ENCODE measurements at regions not wholly inside any gene's neighbourhood (a gene's known extent, or its start where the extent isn't known, plus 50 kb on each side); places are given as distances from the start of the nearest gene placed in this dataset.
"Not testable (repeated sequence)": the region's sequence is repeated elsewhere in the genome, so short reads cannot be mapped to it uniquely, and the experiment has no call there.

DNA sequence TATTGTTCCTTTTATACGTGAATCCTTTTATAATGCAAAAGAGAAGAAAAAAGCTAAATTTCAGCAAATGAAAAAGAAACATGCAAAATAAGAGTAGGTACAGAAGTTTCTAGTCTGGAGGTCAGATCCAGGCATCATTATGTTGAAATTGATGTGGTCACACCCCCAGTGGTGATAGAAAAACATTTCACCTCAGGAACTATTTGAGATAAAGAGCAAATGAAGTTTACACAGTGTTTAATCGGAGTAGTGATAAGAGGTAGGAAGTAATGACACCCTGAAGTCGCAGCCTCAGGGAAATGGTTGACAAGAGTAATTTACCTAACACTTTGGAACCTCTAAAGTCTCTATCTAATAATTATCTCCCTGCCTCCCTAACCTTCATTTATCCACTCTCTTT, 536.0 kb upstream of the STEAP1 start:
- DNase-seq (ENCODE audit: low read depth), result no peak

DNA sequence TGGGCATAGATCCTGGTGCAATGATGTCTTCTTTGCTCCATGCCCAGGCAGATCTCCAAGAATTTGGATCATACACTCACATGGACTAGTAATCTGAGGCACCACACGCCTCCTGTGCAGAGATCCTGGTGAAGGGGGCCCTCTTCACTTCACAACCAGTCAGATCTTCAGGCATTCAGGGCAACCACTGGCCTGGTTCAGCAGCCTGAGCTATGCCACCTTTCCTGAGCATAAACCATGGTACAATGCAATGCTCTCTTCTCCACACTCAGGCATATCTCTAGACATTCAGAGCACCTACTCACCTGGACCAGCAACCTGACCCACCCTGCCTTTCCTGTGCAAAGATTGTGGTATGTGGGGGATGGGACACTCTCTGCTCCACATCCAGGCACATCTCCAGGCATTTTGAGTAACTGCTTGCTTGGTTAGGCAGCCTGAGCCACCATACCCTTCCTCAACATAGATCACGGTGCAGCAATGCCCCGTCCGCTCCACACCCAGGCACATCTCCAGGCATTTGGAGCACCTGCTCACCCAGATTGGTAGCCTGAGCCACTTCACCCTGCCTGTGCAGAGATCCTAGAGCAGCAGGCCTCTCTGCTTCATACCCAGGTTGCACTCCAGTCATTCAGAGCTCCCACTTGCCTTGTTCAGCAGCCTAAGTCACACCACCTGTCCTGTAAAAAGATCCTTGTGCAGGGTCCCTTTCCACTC, 532.2 kb upstream of the STEAP1 start:
- no peak for DNase-seq (ENCODE audit: low read depth)

DNA sequence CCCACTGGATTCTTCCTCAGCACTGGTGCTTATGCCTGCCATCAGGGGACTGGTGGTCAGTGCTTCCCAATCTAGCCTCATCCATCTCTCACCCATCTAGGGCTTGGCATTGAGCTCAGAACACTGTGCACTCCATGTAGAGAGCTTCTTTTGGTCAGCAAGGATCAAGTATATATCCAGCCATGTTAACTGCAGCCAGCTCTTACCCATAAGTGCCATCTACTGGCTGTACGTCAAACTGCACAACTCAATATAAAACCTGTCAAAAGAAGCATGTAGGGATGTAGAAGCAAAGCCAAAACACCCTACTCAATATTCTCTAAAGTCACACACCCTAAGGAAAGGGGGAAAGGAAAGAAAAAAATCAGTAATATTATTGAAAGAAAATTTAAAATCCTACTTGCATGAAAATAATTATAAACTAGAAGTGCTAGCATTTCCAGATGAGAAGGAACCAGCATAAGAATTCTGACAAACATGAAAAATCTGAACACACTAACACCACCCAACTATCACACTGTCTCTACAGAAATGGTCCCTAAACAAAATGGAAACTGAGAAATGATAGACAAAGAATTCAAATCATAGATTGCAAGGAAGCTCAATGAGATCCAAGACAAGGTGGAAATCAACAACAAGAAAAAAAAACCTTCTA, 531.1 kb upstream of the STEAP1 start:
- peak; percentile 13 for DNase-seq (ENCODE audit: low read depth)

DNA sequence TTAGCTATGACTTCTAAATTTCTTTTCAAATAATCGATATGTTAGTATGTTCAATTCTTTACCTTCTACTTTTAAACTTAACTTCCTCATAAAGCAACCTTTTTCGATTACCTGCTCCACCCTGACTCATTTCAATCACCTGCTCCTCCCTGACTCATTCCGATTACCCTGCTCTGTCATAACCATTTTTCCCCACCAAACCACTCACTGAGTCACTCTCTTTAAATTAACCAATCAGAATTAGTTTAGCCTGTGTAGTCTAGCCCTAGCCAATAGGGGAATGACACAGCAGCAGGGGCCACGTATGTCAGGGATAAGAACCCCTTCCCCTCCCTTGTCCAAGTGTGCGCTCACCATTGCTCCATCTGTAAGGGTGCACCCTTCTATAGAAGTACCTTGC, 530.1 kb upstream of the STEAP1 start:
- not testable (repeated sequence) for DNase-seq (ENCODE audit: low read depth)

DNA sequence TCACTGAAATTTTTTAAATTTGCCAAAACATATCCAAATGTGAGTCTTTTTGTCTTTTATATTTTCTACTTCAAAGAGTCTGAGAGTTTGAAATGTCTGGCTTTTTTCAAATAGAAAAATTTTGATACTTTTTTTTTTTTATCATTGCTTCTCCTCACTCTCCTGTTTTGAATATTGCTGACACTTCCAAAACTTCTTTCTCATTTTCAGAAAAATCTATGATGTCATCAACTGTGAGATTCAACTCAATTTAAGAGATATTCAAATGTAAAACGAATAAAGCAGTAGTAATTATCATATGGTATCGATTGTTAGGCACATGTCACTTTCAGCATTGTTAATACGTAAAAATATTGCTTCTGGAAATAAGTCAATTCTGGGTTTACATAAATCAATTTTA, 505.8 kb upstream of the STEAP1 start:
- no peak for DNase-seq (ENCODE audit: low read depth)

DNA sequence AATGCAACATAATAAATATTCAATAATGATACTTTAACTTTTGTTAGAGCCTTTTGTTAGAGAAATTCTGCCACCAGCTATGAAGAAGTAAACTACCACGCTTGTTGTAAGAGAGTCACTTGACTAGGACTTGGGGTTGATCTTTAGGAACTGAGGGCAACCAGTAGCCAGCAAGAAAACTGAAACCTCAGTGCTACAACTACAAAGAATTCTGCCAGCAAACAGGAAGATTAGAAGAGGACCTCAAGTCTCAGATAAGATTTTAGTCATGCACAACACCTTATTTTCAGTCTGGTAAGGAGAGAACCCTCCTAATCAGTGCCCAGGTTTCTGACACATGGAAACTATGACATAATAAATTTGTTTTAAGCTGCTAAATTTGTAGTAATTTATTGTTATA, 498.3 kb upstream of the STEAP1 start:
- DNase-seq (ENCODE audit: low read depth), result no peak

DNA sequence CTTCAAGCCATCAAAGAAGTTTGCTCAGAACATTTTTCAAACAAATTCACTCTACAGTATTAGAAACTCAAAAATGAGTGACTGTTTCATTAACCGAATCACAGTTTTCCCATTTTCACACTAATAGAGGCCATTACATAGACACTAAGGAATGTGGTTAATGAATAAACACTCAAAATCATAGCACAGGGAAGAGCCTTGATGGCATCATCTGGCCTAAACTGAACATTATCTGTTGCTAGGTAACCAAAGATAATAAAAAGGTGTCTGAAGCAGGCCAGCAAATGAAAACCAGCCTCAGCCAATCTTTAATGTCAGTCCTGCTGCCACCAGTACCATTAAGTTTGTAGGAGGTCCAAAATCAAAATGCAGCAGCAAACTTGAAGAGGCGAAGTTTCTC, 492.4 kb upstream of the STEAP1 start:
- DNase-seq (ENCODE audit: low read depth), result no peak

DNA sequence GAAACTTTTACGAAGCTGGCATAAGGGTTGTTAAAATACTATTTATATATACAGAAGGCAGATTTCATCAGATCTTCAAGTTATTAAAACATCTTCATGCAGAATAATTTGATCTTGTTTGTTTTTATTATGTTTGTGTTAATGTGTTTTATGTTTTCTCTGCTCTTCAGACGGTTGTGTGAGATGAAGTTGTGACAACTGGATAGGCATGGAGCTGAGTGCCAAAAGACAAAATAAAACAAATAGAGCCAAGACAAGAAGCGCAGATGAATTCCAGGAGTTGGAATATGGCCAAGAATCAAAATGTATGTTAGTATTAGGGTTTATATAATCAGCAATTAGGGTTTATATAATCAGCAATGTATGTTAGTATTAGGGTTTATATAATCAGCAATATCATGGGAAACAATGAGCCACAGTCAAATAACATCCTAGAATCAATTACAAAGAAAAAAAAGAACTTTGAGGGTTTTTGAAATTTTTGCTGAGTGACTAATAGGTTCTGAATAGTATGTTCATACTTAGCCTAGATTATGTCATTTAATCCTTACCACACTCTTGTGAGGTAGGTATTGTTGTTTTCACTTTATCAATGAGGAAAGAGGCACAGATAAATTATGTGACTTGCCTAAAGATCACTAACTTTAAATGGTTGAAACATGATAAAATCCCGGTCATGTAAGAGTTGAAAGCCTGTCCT, 488.0 kb upstream of the STEAP1 start:
- DNase-seq (ENCODE audit: low read depth), result no peak

DNA sequence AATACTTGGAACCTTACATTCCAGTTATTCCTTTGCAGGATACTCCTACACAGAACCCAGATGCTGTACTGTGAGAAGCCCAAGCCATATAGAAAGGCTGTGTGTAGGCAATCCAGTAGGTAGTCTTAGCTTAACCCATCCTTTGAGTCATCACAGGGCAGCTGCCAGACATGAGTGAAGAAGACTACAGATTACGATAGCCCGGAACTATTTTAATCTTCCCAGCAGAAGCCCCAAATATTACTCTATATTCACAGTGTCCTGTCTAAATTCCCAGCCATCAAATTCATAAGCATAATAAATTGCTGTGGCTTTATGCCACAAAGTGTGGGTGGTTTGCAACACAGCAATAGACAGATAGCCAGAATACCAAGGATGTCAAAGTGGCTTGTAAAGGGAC, 474.1 kb upstream of the STEAP1 start:
- DNase-seq (ENCODE audit: low read depth), result no peak

DNA sequence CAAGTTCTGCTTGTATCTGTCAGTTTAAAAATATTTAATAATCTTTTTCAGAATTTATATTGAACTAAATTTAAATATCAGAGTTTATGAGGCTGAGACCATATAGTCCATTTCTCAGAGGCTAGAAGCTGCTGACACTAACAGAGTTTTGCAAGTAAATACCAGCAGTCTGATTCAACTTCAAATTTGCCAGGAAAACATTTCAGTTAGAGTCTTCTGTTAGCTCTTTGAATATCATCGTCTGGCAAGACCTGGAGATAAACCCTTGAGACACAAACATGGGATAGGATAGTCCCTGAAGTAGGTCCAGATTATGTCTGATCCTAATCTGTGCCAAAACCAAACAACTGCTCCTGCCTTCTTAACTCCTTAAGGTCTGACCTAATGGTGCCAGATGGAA, 472.8 kb upstream of the STEAP1 start:
- no peak for DNase-seq (ENCODE audit: low read depth)

DNA sequence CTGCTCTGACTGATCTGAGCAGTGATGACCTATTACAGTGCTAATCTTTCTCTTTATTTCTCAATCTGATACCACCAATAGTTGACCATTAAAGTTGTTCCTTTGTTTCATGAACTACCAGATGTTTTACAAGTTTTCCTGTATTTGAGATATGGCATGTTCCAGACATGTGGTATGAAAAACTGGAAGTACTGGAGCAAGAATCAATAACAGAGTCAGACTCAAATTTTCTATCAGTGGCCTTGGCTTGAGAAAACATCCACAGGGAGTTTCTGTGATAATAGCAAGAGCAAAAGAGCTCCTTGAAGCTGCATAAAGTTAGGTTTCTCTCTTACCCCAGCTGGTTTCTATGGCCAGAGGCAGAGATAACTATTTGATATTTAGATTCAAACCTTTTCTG, 469.0 kb upstream of the STEAP1 start:
- no peak for DNase-seq (ENCODE audit: low read depth)

DNA sequence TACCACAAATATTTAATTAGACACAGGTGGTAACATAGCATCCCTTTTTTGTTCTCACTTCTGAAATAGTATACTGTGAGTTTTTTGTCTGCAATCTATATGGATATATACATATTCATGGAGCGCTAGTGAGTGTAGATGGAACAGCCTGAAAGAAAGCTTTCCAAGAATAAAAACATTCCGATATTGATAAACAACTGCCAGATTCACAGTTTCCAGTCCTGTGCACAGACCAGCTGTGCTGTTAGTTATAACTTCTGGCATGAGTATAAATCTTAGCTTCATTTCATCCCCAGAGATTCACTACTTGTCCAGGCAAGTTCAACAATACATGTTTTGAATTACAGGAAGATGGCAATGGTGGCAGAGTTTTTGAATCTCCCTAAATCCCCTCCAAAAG, 467.1 kb upstream of the STEAP1 start:
- DNase-seq (ENCODE audit: low read depth), result no peak

DNA sequence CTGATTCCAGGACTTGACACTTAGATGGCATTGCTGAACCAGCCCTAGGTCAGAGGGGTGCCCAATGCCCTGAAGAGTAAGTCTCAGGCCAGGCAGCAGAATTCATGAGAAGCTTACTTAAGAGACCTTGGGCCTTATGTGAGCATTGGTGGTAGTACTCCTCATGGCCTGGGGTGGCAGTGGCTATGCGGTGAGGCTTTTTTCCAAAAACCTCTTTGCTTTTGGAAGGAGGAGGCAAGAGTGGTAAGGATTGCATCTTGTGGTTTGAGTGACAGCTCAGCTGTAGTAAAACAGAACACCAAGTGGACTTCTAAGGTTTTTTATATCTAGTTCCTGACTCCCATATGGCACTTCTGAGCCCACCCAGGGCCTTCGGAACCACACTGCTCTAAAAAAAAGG, 459.0 kb upstream of the STEAP1 start:
- no peak for DNase-seq (ENCODE audit: low read depth)

DNA sequence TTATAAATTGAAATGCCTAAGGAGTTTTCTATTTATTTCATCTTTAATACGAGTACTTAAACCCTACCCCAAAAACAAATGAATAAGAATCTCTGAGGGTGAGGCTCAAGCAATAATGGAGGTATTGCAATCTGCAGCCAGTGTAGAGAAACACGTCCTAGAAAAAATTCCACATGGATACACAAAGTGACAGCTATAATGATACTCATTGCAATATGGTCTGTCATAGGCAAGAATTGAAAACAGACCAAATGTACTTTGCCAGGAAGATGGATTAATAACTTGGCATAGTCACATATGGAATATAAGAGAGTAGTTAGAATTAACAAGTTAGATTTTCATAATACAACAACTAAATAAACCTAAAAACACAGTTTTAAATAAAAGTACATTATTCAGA, 440.1 kb upstream of the STEAP1 start:
- no peak for DNase-seq (ENCODE audit: low read depth)

DNA sequence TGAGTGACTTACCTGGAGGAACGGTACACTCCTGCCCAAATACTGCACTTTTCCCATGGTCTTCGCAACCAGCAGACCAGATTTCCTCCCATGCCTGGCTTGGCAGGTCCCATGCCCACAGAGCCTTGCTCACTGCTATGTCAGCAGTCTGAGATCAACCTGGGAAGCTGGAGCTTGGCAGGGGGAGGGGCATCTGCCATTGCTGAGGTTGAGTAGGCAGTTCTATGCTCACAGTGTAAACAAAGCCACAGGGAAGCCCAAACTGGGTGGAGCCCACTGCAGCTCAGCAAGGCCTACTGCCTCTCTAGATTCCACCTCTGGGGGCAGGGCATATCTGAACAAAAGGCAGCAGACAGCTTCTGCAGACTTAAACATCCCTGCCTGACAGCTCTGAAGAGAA, 435.3 kb upstream of the STEAP1 start:
- not testable (repeated sequence) for DNase-seq (ENCODE audit: low read depth)

DNA sequence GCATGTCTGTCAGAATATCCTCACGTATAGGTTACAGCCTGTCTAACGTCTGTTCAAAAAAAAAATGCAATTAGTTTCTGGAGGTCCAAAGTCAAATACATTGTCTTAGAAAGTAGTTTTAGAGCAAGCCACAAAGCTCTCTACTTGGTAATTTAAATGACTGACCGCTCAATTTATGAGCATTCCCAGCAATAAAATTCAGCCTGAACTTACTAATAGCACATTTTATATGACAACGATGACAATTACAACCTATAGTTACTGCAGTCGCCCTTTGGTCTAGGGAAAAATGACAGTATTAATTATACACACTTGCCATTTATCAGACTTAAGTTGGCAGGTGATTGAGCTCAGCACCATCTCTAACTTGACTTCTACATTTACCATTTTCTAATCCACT, 425.8 kb upstream of the STEAP1 start:
- no peak for DNase-seq (ENCODE audit: low read depth)

DNA sequence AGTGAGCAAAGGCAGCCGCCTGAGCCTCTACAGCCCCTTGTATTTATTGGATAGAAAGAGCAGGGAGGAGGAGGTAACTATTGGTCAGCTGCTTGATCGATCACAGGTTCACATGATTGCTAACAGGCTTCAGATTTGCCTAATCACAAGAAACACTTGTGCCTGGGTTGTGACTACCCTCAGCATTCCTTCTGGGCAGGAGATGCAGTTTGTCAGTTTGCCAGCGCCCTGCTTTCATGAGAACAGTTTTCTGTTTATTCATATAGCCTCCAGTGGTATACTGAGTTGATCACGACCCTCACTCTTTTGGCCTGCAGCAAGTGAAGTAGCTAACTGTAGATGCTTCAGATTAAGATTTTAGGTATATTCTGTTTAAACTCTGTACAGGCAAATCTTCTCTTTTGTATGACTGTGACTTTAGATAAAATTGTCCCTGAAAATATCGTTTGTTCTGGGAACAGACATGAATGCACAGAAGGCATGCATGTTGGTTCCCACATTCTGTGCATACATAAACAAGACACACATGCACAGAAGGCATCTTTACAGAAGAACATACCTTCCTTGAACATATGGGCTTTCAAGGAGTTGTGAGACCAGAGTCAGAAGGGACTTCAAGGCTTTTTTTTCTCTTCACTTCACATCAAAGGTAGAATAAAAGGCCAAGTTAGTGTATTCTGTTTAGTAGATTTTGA, 422.4 kb upstream of the STEAP1 start:
- no peak for DNase-seq (ENCODE audit: low read depth)

DNA sequence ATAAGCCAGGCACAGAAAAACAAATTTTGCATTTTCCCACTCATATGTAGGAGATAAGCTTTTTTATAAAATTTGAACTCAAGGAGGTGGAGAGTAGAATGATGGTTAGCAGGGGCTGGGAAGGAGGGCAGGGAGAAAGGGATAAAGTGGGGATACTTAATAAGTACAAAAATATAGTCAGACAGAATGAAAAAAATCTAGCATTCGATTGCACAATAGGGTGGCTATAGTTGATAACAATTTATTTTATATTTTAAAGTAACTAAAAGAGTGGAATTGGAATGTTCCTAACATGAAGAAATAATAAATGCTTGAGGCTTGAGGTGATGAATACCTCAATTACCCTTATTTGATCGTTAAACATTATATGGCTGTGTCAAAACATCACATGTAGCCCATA, 415.7 kb upstream of the STEAP1 start:
- DNase-seq (ENCODE audit: low read depth), result no peak

DNA sequence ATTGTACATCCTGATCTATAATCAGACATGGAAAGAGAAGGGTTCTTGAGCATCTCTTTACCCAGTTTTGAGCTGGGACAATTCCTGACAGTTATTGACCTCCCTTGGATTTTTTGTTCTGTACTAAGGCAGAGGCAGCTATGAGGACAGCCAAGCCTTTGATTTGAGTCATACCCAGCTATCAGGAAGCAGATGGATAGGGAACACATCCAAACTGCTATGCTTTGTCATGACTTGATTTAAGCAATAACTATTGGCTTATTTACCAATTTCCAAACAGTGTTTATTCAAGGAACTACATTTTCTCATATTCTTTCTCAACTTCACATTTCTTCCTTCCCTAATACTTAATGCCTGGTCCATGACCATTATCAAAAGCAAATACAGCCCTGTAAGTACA, 396.4 kb upstream of the STEAP1 start:
- DNase-seq (ENCODE audit: low read depth), result no peak

DNA sequence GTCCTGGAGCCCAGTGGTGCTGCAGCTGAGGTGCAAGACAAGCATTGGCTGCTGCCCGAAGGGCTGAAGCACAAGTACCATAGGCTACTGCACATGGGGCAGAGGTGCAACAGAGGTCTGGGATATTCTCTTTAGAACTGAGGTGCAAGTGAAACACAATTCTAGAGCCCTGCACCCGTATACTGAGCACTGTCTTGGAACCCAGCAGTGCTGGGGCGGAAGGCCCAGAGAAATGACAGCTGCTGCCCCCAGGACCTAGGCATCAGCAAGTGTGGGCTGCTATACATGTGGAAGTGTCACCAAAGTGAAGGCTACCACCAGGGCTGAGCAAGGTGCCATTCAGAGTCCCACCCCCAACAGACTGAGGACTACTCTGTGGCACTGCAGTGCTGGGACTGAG, 393.6 kb upstream of the STEAP1 start:
- no peak for DNase-seq (ENCODE audit: low read depth)

DNA sequence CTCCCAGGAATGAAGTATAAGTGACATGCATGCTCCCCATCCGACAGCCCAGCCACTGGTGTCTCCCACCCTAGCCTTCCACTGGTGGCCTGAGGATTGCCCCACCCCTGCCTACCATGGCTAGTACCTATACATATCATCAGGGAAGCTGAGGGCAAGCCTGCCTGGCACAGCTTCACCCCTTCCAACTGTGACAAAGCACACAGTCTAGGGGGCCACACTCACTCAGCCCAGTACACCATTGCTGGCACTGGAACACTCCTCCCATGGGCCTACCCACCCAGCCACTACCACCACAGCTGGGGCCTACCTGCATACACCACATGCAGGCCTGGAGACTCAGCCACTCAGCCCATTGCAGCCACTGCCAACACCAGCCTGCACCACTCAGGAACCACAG, 393.1 kb upstream of the STEAP1 start:
- no peak for DNase-seq (ENCODE audit: low read depth)

DNA sequence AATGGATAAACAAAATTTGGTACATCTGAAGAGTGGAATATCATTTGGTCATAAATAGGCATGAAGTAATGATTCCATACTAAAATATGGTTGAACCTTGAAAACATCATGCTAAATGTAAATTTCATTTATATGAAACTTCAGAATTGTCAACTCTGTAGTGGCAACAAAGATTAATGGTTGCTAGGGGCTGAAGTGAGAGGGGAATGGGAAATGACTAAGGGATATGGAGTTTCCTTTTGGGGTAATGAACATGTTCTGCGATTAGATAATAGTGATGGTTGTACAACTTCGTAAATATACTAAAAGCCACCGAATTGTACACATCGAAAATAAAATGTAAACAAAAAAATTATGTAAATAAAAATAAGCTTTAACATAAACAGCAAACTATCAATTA, 384.1 kb upstream of the STEAP1 start:
- DNase-seq (ENCODE audit: low read depth), result no peak

All from non-pigmented ciliary epithelial cell (primary cell).